GM23248 (cell line): ENCODE measurements at regions not wholly inside any gene's neighbourhood (a gene's known extent, or its start where the extent isn't known, plus 50 kb on each side); places are given as distances from the start of the nearest gene placed in this dataset.

Experiments
- DNase-seq: peaks from one replicate; pipeline ENCODE4 v3.0.0-alpha.2; 2015
- H2AFZ ChIP-seq: fragments of 200-600 bp; sonication (generic); 2 replicates; pipeline ENCODE4 v1.6.1; 2016; ENCODE audit warnings: antibody characterized with exemption
- H3F3A ChIP-seq: fragments of 200-600 bp; sonication (generic); 2 replicates; pipeline ENCODE4 v1.6.1; 2016; ENCODE audit warnings: mild to moderate bottlenecking, antibody characterized with exemption, mixed run types; ENCODE audit not compliant: insufficient read depth
- H3K27ac ChIP-seq: fragments of 200-600 bp; sonication (generic); 2 replicates; pipeline ENCODE4 v1.5.1; 2016; ENCODE audit warnings: mild to moderate bottlenecking
- H3K27me3 ChIP-seq: fragments of 200-600 bp; sonication (generic); replicated peaks from 2 replicates; pipeline ENCODE4 v1.6.1; 2016; ENCODE audit warnings: mild to moderate bottlenecking; ENCODE audit not compliant: insufficient read depth
- H3K36me3 ChIP-seq: fragments of 200-600 bp; sonication (generic); 2 replicates; pipeline ENCODE4 v1.6.1; 2016; ENCODE audit warnings: low read depth, mild to moderate bottlenecking
- H3K4me1 ChIP-seq: fragments of 200-600 bp; sonication (generic); 2 replicates; pipeline ENCODE4 v1.6.1; 2016; ENCODE audit warnings: mild to moderate bottlenecking; ENCODE audit not compliant: insufficient read depth
- H3K4me2 ChIP-seq: fragments of 200-600 bp; sonication (generic); one replicate; pipeline ENCODE4 v1.6.1; 2016; ENCODE audit warnings: mild to moderate bottlenecking; ENCODE audit not compliant: unreplicated experiment
- H3K4me3 ChIP-seq: fragments of 200-600 bp; sonication (generic); 2 replicates; pipeline ENCODE4 v1.5.1; 2016; ENCODE audit warnings: mild to moderate bottlenecking
- H3K79me2 ChIP-seq: fragments of 200-600 bp; sonication (generic); 2 replicates; pipeline ENCODE4 v1.6.1; 2016; ENCODE audit warnings: mild to moderate bottlenecking; ENCODE audit not compliant: insufficient read depth
- H3K9ac ChIP-seq: fragments of 200-600 bp; sonication (generic); 2 replicates; pipeline ENCODE4 v1.6.1; 2016; ENCODE audit warnings: mild to moderate bottlenecking
- H3K9me2 ChIP-seq: fragments of 200-600 bp; sonication (generic); 2 replicates; pipeline ENCODE4 v1.6.1; 2016; ENCODE audit warnings: mixed run types, mild to moderate bottlenecking, moderate library complexity; ENCODE audit not compliant: insufficient read depth
- H3K9me3 ChIP-seq: fragments of 200-600 bp; sonication (generic); one replicate; pipeline ENCODE4 v1.6.1; 2017; ENCODE audit warnings: low read depth
- H4K20me1 ChIP-seq: fragments of 200-600 bp; sonication (generic); 2 replicates; pipeline ENCODE4 v1.6.0; 2016; ENCODE audit not compliant: insufficient read depth
- EZH2 ChIP-seq: fragments of 200-600 bp; sonication (generic); IDR thresholded peaks from 2 replicates; pipeline ENCODE4 v1.6.1; 2018; ENCODE audit warnings: antibody characterized with exemption, mild to moderate bottlenecking; ENCODE audit not compliant: insufficient read depth, poor library complexity, severe bottlenecking
- EZH2phosphoT487 ChIP-seq: fragments of 200-600 bp; sonication (generic); IDR thresholded peaks from 2 replicates; pipeline ENCODE4 v1.6.1; 2018; ENCODE audit warnings: antibody characterized with exemption, moderate library complexity, mild to moderate bottlenecking, low read depth; ENCODE audit not compliant: insufficient read depth
- WGBS, 2 experiments: methylation state at CpG; one replicate each; pipeline ENCODE4 v1.1.6; 2015 to 2017; ENCODE audit warnings: low lambda C conversion rate in 2 of 2, low coverage in 1 of 2; ENCODE audit errors: missing lambda C conversion rate in 2 of 2; 5-methylcytosine and 5-hydroxymethylcytosine counted together
- in situ Hi-C: fragments of 300-500 bp; cut with MboI; formaldehyde crosslinking; loops from 2 replicates; pipeline ENCODE4 v1.15.0; 2020

GRCh38 chr11:109972939-109973338 lies 120.3 kb upstream of the ZC3H12C start:
- Histone ChIP-seq H2AFZ (0 out of 2 replicates have a peak overlapping the region, but pooled peaks have one; percentile 25), H3K36me3 (no peaks in the 10 kb centered on the region), H3K27ac (no peak overlapping the region), H3K79me2 (no peaks in the 10 kb centered on the region), H3F3A (peaks cover 8% of the 10 kb centered on the region; the same call in 1 of the 2 replicates), H3K9me2 (no peaks in the 10 kb centered on the region), H3K4me2 (no peak overlapping the region), H3K9me3 (no peaks in the 10 kb centered on the region), H4K20me1 (no peaks in the 10 kb centered on the region), H3K4me1 (peaks cover 19% of the 10 kb centered on the region), H3K27me3 (no peaks in the 10 kb centered on the region), H3K9ac (no peak overlapping the region), H3K4me3 (no peak overlapping the region)
- in situ Hi-C loops: loop anchor here (25.0 kb wide), 1 partner anchor 389 kb away; no protein-coding TSS in a partner anchor
- TF ChIP-seq EZH2 (no peak), EZH2phosphoT487 (no peak)
- DNase-seq: peak; percentile 27

DNA sequence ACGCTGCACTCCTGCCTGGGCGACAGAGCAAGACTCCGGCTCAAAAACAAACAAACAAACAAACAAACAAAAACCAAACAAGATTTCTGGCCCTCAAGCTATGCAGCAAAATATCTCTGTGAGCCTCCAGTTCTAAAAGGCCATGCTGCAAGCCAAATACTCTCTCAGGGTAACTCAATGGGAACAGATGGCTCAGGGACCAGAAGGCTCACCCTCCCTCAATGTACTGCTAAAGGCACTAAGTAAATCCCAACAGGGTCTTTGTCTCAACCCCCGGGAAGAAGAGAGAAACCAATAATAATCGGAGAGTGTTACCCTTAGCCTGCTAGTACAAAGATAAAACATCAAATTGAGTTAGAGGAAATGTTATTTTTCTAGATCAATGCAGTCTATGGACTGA lies 119.7 kb upstream of the ZC3H12C start:
- 71 to 75% methylated on average over 5 of the region's 5 CpGs for WGBS, 2 experiments
- H3K4me1 ChIP-seq: peaks cover 19% of the 10 kb centered on the region
- in situ Hi-C loops: loop anchor here (25.0 kb wide), 1 partner anchor 389 kb away; no protein-coding TSS in a partner anchor
- H3K4me3 ChIP-seq: no peak overlapping the region
- no peak overlapping the region for H3K9ac ChIP-seq
- no peaks in the 10 kb centered on the region for H3K36me3 ChIP-seq
- peaks cover 8% of the 10 kb centered on the region; the same call in 1 of the 2 replicates for H3F3A ChIP-seq
- no peak overlapping the region for H2AFZ ChIP-seq
- H3K9me2 ChIP-seq: no peaks in the 10 kb centered on the region
- H3K27ac ChIP-seq: no peak overlapping the region
- no peaks in the 10 kb centered on the region for H3K9me3 ChIP-seq
- H3K4me2 ChIP-seq: no peak overlapping the region
- no peaks in the 10 kb centered on the region for H3K79me2 ChIP-seq
- H3K27me3 ChIP-seq: no peaks in the 10 kb centered on the region
- TF ChIP-seq EZH2 (no peak), EZH2phosphoT487 (no peak)
- no peaks in the 10 kb centered on the region for H4K20me1 ChIP-seq
- DNase-seq: no peak

- TF ChIP-seq EZH2 (no peak), EZH2phosphoT487 (no peak)
- Histone ChIP-seq H3K27me3 (no peaks in the 10 kb centered on the region), H3K9me2 (no peaks in the 10 kb centered on the region), H4K20me1 (no peaks in the 10 kb centered on the region), H3K36me3 (no peaks in the 10 kb centered on the region), H3K9me3 (no peaks in the 10 kb centered on the region), H2AFZ (no peak overlapping the region), H3K27ac (no peak overlapping the region), H3K4me1 (peaks cover 19% of the 10 kb centered on the region), H3K4me2 (no peak overlapping the region), H3F3A (peaks cover 8% of the 10 kb centered on the region; the same call in 1 of the 2 replicates), H3K4me3 (no peak overlapping the region), H3K79me2 (no peaks in the 10 kb centered on the region), H3K9ac (no peak overlapping the region)
- WGBS, 2 experiments: 76 to 85% methylated on average over 3 of the region's 3 CpGs
- in situ Hi-C loops: loop anchor here (25.0 kb wide), 1 partner anchor 388 kb away; no protein-coding TSS in a partner anchor
- no peak for DNase-seq
Observed at GRCh38 chr11:109974523-109974922, 118.7 kb upstream of the ZC3H12C start.

DNA sequence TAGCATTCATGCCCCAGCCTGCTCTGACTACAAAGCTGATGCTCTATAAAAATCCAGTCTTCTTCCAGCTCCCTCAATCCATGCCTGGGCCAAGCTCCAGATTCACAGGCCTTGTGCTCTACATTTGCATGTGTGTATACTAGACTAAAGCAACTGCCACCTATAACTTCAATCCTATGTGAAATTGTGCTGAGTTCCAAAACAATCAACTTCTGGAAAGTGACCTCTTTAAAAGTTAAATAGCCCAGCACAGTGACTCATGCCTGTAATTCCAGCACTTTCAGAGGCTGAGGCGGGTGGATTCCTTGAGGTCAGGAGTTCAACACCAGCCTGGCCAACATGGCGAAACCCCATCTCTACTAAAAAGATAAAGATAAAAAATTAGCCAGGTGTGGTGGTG lies 114.3 kb upstream of the ZC3H12C start:
- H3K36me3 ChIP-seq: no peaks in the 10 kb centered on the region
- no peak overlapping the region for H3K4me2 ChIP-seq
- H3K27ac ChIP-seq: no peak overlapping the region
- no peak overlapping the region for H3K4me3 ChIP-seq
- no peak for TF ChIP-seq EZH2phosphoT487
- no peak for TF ChIP-seq EZH2
- in situ Hi-C loops: no loop called here
- no peak for DNase-seq
- no peak overlapping the region for H2AFZ ChIP-seq
- no peaks in the 10 kb centered on the region for H3F3A ChIP-seq
- H3K9me2 ChIP-seq: no peaks in the 10 kb centered on the region
- no peaks in the 10 kb centered on the region for H3K79me2 ChIP-seq
- H3K9ac ChIP-seq: no peak overlapping the region
- WGBS, 2 experiments: 79 to 96% methylated on average over 2 of the region's 2 CpGs
- no peaks in the 10 kb centered on the region for H3K4me1 ChIP-seq
- H4K20me1 ChIP-seq: no peaks in the 10 kb centered on the region
- H3K27me3 ChIP-seq: no peaks in the 10 kb centered on the region
- H3K9me3 ChIP-seq: no peaks in the 10 kb centered on the region
